OCI-LY7 (cell line): ENCODE measurements at regions not wholly inside any gene's neighbourhood (a gene's known extent, or its start where the extent isn't known, plus 50 kb on each side); places are given as distances from the start of the nearest gene placed in this dataset.

Experiments
- BruUV-seq: library from RNA; stranded (reverse); fragments of 400-500 nt; replicated peaks from 2 replicates; lab custom pipeline; 2021; lab: Mats Ljungman, UMichigan
- CTCF ChIA-PET: fragments of 300-600 bp; sonication (Branson Sonifier 250); formaldehyde crosslinking; loops from one replicate; lab custom pipeline; 2022; ENCODE audit warnings: antibody characterized with exemption; ENCODE audit not compliant: unreplicated experiment; lab: Charles Lee
- POLR2A ChIA-PET: fragments of 300-600 bp; sonication (Branson Sonifier 250); formaldehyde crosslinking; loops from one replicate; lab custom pipeline; 2022; ENCODE audit warnings: antibody characterized with exemption; lab: Charles Lee
- DNase-seq: peaks from one replicate; pipeline ENCODE4 v3.0.0-alpha.2; 2015; ENCODE audit warnings: low spot score
- H2AFZ ChIP-seq: fragments of 200-600 bp; sonication (generic), shearing (Covaris generic); 2 replicates; pipeline ENCODE4 v1.6.1; 2014; ENCODE audit warnings: mild to moderate bottlenecking, antibody characterized with exemption, low read length, moderate library complexity
- H3K27ac ChIP-seq: fragments of 200-600 bp; sonication (generic); 2 replicates; pipeline ENCODE4 v1.5.1; 2014; ENCODE audit warnings: mixed run types, low read depth, mild to moderate bottlenecking, moderate library complexity, low read length, inconsistent platforms; ENCODE audit not compliant: poor library complexity, severe bottlenecking
- H3K36me3 ChIP-seq: fragments of 200-600 bp; sonication (generic); 2 replicates; pipeline ENCODE4 v1.6.1; 2014; ENCODE audit warnings: mild to moderate bottlenecking, antibody characterized with exemption, low read length, moderate library complexity, mixed read lengths; ENCODE audit not compliant: insufficient read depth
- H3K4me1 ChIP-seq: fragments of 200-600 bp; sonication (generic); 2 replicates; pipeline ENCODE4 v1.5.1; 2014; ENCODE audit warnings: mild to moderate bottlenecking, low read length; ENCODE audit not compliant: insufficient read depth, poor library complexity, severe bottlenecking
- H3K4me2 ChIP-seq: fragments of 200-600 bp; sonication (generic); 2 replicates; pipeline ENCODE4 v1.6.1; 2014; ENCODE audit warnings: mild to moderate bottlenecking, low read length
- H3K4me3 ChIP-seq: fragments of 200-600 bp; sonication (generic); 2 replicates; pipeline ENCODE4 v1.5.1; 2014; ENCODE audit warnings: mild to moderate bottlenecking, low read depth, low read length; ENCODE audit not compliant: poor library complexity, severe bottlenecking
- H3K79me2 ChIP-seq: fragments of 200-600 bp; sonication (generic); 2 replicates; pipeline ENCODE4 v1.6.1; 2016; ENCODE audit warnings: low read depth, mild to moderate bottlenecking, low read length, moderate library complexity, mixed read lengths; ENCODE audit not compliant: insufficient read depth
- H3K9me2 ChIP-seq: fragments of 200-600 bp; sonication (generic); 2 replicates; pipeline ENCODE4 v1.6.1; 2016; ENCODE audit warnings: mild to moderate bottlenecking, low read length, mixed read lengths; ENCODE audit not compliant: insufficient read depth
- H3K9me3 ChIP-seq: fragments of 200-600 bp; sonication (generic); 2 replicates; pipeline ENCODE4 v1.6.1; 2014; ENCODE audit warnings: mild to moderate bottlenecking, mixed run types, low read length, mixed read lengths
- H4K20me1 ChIP-seq: fragments of 200-600 bp; sonication (generic); 2 replicates; pipeline ENCODE4 v1.6.1; 2014; ENCODE audit warnings: mild to moderate bottlenecking, antibody characterized with exemption, low read length, moderate library complexity, mixed read lengths; ENCODE audit not compliant: insufficient read depth
- CTCF ChIP-seq: fragments of 200-600 bp; sonication (generic); conservative IDR thresholded peaks from 2 replicates; pipeline ENCODE4 v1.5.1; 2014; ENCODE audit warnings: mild to moderate bottlenecking, antibody characterized with exemption, low read length, moderate library complexity, mixed read lengths
- EZH2phosphoT487 ChIP-seq: fragments of 200-600 bp; sonication (generic); IDR thresholded peaks from 2 replicates; pipeline ENCODE4 v1.6.1; 2018; ENCODE audit warnings: low read depth, borderline replicate concordance, mild to moderate bottlenecking, mixed run types, antibody characterized with exemption, low read length, moderate library complexity, mixed read lengths
- intact Hi-C: fragments of 100-400 bp; cut with micrococcal nuclease; formaldehyde crosslinking; loops from one replicate; pipeline ENCODE4 v1.10.0; 2022; ENCODE audit not compliant: unreplicated experiment

- Histone ChIP-seq H3K9me2 (no peaks in the 10 kb centered on the region), H3K27ac (no peak overlapping the region), H3K4me2 (no peak overlapping the region), H3K4me1 (no peaks in the 10 kb centered on the region), H3K79me2 (no peaks in the 10 kb centered on the region), H2AFZ (no peak overlapping the region), H4K20me1 (no peaks in the 10 kb centered on the region), H3K36me3 (no peaks in the 10 kb centered on the region), H3K9me3 (no peaks in the 10 kb centered on the region), H3K4me3 (no peak overlapping the region)
- CTCF ChIA-PET, result no interaction called here
- intact Hi-C loops, result no loop called here
- BruUV-seq, result no TSS peak
- TF ChIP-seq EZH2phosphoT487, result no peak
- TF ChIP-seq CTCF, result no peak
- no peak for DNase-seq
- POLR2A ChIA-PET, result interaction anchor here (0.7 kb wide), 1 partner anchor 1339 kb away, joined by 3 read pairs; no protein-coding TSS in a partner anchor
Measured at GRCh38 chr3:23029001-23029400, 174.1 kb upstream of the UBE2E2 start.

GRCh38 chr3:23035927-23036640 is 167.0 kb upstream of the UBE2E2 start:
- Histone ChIP-seq H3K36me3 (no peaks in the 10 kb centered on the region), H3K9me3 (no peaks in the 10 kb centered on the region), H3K4me3 (no peak overlapping the region), H3K79me2 (no peaks in the 10 kb centered on the region), H3K4me1 (no peaks in the 10 kb centered on the region), H3K9me2 (no peaks in the 10 kb centered on the region), H4K20me1 (no peaks in the 10 kb centered on the region), H3K4me2 (no peak overlapping the region), H3K27ac (no peak overlapping the region), H2AFZ (peak overlapping the region; percentile 25; the same call in 1 of the 2 replicates)
- ChIA-PET POLR2A (interaction anchor here (0.6 kb wide), 1 partner anchor 221 kb away, joined by 5 read pairs; no protein-coding TSS in a partner anchor), CTCF (no interaction called here)
- peak; percentile 12 for DNase-seq
- intact Hi-C loops, result no loop called here
- TF ChIP-seq CTCF (no peak), EZH2phosphoT487 (no peak)
- no TSS peak for BruUV-seq

GRCh38 chr3:23036728-23037127 is 166.4 kb upstream of the UBE2E2 start:
- Histone ChIP-seq H3K36me3 (no peaks in the 10 kb centered on the region), H3K9me2 (no peaks in the 10 kb centered on the region), H3K79me2 (no peaks in the 10 kb centered on the region), H2AFZ (no peak overlapping the region), H3K4me2 (no peak overlapping the region), H3K4me1 (no peaks in the 10 kb centered on the region), H3K4me3 (no peak overlapping the region), H4K20me1 (no peaks in the 10 kb centered on the region), H3K27ac (no peak overlapping the region), H3K9me3 (no peaks in the 10 kb centered on the region)
- ChIA-PET CTCF (no interaction called here), POLR2A (no interaction called here)
- no peak for TF ChIP-seq EZH2phosphoT487
- no peak for TF ChIP-seq CTCF
- BruUV-seq, result no TSS peak
- no peak for DNase-seq
- intact Hi-C loops, result no loop called here
